ENCODE measurements at regions not wholly inside any gene's neighbourhood (a gene's known extent, or its start where the extent isn't known, plus 50 kb on each side); places are given as distances from the start of the nearest gene placed in this dataset.

GRCh38 chr6:22392711-22393110 is 95.9 kb upstream of the PRL start:
- Histone ChIP-seq H3K9ac (ENCODE audit: insufficient read depth, low read length) (no peak overlapping the region), H3K27me3 (ENCODE audit: control insufficient read depth, insufficient read depth, low read length) (no peaks in the 10 kb centered on the region), H4K20me1 (ENCODE audit: control insufficient read depth, extremely low read depth, insufficient read depth, low read length) (no peaks in the 10 kb centered on the region), H3K36me3 (ENCODE audit: control insufficient read depth, insufficient read depth, low read length) (no peaks in the 10 kb centered on the region), H2AFZ (ENCODE audit: low read length) (no peak overlapping the region), H3K4me3 (replicated peaks in 1 of 4; ENCODE audit: control extremely low read depth in 1 of 4, insufficient read depth in 1 of 4, low read depth in 3 of 4, low read length in 4 of 4) (no peak overlapping the region), H3K4me2 (ENCODE audit: extremely low read depth, insufficient read depth, low read length) (no peak overlapping the region), H3K4me1 (ENCODE audit: control insufficient read depth, extremely low read depth, insufficient read depth, low read length) (no peaks in the 10 kb centered on the region), H3K9me3 (ENCODE audit: control insufficient read depth, insufficient read depth, low read depth, low read length) (no peaks in the 10 kb centered on the region), H3K27ac (ENCODE audit: insufficient read depth, low read length) (no peak overlapping the region), H3K79me2 (ENCODE audit: control insufficient read depth, insufficient read depth, low read length) (no peaks in the 10 kb centered on the region)
- TF ChIP-seq EZH2 (IDR thresholded peaks at IDR 0.05; ENCODE audit: low read length, missing control alignments) (no peak), CTCF (conservative IDR thresholded peaks at IDR 0.05 in 1 of 2, IDR thresholded peaks at IDR 0.05 in 1 of 2; ENCODE audit: low read depth in 1 of 2, low read length in 2 of 2) (no peak)
- DNase-seq (ENCODE audit: low read depth in 2 of 2): peak; percentile 5 to 48

GRCh38 chr6:22394691-22395090 is 97.9 kb upstream of the PRL start:
- H3K9me3 ChIP-seq (ENCODE audit: control insufficient read depth, insufficient read depth, low read depth, low read length): no peaks in the 10 kb centered on the region
- H4K20me1 ChIP-seq (ENCODE audit: control insufficient read depth, extremely low read depth, insufficient read depth, low read length): no peaks in the 10 kb centered on the region
- H3K4me3 ChIP-seq (replicated peaks in 1 of 4; ENCODE audit: control extremely low read depth in 1 of 4, insufficient read depth in 1 of 4, low read depth in 3 of 4, low read length in 4 of 4): no peak overlapping the region
- no peak overlapping the region for H2AFZ ChIP-seq (ENCODE audit: low read length)
- H3K27me3 ChIP-seq (ENCODE audit: control insufficient read depth, insufficient read depth, low read length): no peaks in the 10 kb centered on the region
- TF ChIP-seq EZH2 (IDR thresholded peaks at IDR 0.05; ENCODE audit: low read length, missing control alignments) (no peak), CTCF (conservative IDR thresholded peaks at IDR 0.05 in 1 of 2, IDR thresholded peaks at IDR 0.05 in 1 of 2; ENCODE audit: low read depth in 1 of 2, low read length in 2 of 2) (no peak)
- H3K27ac ChIP-seq (ENCODE audit: insufficient read depth, low read length): no peak overlapping the region
- no peak for DNase-seq (ENCODE audit: low read depth in 2 of 2)
- no peak overlapping the region for H3K4me2 ChIP-seq (ENCODE audit: extremely low read depth, insufficient read depth, low read length)
- no peaks in the 10 kb centered on the region for H3K36me3 ChIP-seq (ENCODE audit: control insufficient read depth, insufficient read depth, low read length)
- no peak overlapping the region for H3K9ac ChIP-seq (ENCODE audit: insufficient read depth, low read length)
- no peaks in the 10 kb centered on the region for H3K4me1 ChIP-seq (ENCODE audit: control insufficient read depth, extremely low read depth, insufficient read depth, low read length)
- no peaks in the 10 kb centered on the region for H3K79me2 ChIP-seq (ENCODE audit: control insufficient read depth, insufficient read depth, low read length)

GRCh38 chr6:22399693-22400092 is 102.9 kb upstream of the PRL start:
- H3K79me2 ChIP-seq (ENCODE audit: control insufficient read depth, insufficient read depth, low read length): no peaks in the 10 kb centered on the region
- H3K9me3 ChIP-seq (ENCODE audit: control insufficient read depth, insufficient read depth, low read depth, low read length): no peaks in the 10 kb centered on the region
- H3K9ac ChIP-seq (ENCODE audit: insufficient read depth, low read length): no peak overlapping the region
- no peak overlapping the region for H3K4me2 ChIP-seq (ENCODE audit: extremely low read depth, insufficient read depth, low read length)
- TF ChIP-seq CTCF (conservative IDR thresholded peaks at IDR 0.05 in 1 of 2, IDR thresholded peaks at IDR 0.05 in 1 of 2; ENCODE audit: low read depth in 1 of 2, low read length in 2 of 2) (no peak), EZH2 (IDR thresholded peaks at IDR 0.05; ENCODE audit: low read length, missing control alignments) (no peak)
- no peak overlapping the region for H3K4me3 ChIP-seq (replicated peaks in 1 of 4; ENCODE audit: control extremely low read depth in 1 of 4, insufficient read depth in 1 of 4, low read depth in 3 of 4, low read length in 4 of 4)
- H3K27ac ChIP-seq (ENCODE audit: insufficient read depth, low read length): no peak overlapping the region
- no peaks in the 10 kb centered on the region for H4K20me1 ChIP-seq (ENCODE audit: control insufficient read depth, extremely low read depth, insufficient read depth, low read length)
- no peak overlapping the region for H2AFZ ChIP-seq (ENCODE audit: low read length)
- H3K27me3 ChIP-seq (ENCODE audit: control insufficient read depth, insufficient read depth, low read length): no peaks in the 10 kb centered on the region
- DNase-seq (ENCODE audit: low read depth in 2 of 2): peak; percentile 19 to 65
- no peaks in the 10 kb centered on the region for H3K4me1 ChIP-seq (ENCODE audit: control insufficient read depth, extremely low read depth, insufficient read depth, low read length)
- no peaks in the 10 kb centered on the region for H3K36me3 ChIP-seq (ENCODE audit: control insufficient read depth, insufficient read depth, low read length)
